IPS-18c (cell line): ENCODE measurements at regions not wholly inside any gene's neighbourhood (a gene's known extent, or its start where the extent isn't known, plus 50 kb on each side); places are given as distances from the start of the nearest gene placed in this dataset.

Experiments used
- H3K4me3 ChIP-seq: 2 replicates; pipeline ENCODE4 v1.7.0; 2013; ENCODE audit warnings: low read depth, mild to moderate bottlenecking, low read length, moderate library complexity; ENCODE audit not compliant: insufficient read depth
- H3K9me3 ChIP-seq: one replicate; pipeline ENCODE4 v1.6.1; 2013; ENCODE audit warnings: mild to moderate bottlenecking, low read length, moderate library complexity; ENCODE audit not compliant: control insufficient read depth, insufficient read depth

GRCh38 chr1:79364896-79365295 is 358.4 kb upstream of the ADGRL4 start:
- H3K4me3 ChIP-seq: no peak overlapping the region
- peaks cover 4% of the 10 kb centered on the region for H3K9me3 ChIP-seq

GRCh38 chr1:79363430-79363829 is 356.9 kb upstream of the ADGRL4 start:
- Histone ChIP-seq H3K9me3 (peaks cover 4% of the 10 kb centered on the region), H3K4me3 (no peak overlapping the region)

GRCh38 chr1:79362470-79362869 is 355.9 kb upstream of the ADGRL4 start:
- H3K4me3 ChIP-seq: no peak overlapping the region
- H3K9me3 ChIP-seq: peaks cover 4% of the 10 kb centered on the region

DNA sequence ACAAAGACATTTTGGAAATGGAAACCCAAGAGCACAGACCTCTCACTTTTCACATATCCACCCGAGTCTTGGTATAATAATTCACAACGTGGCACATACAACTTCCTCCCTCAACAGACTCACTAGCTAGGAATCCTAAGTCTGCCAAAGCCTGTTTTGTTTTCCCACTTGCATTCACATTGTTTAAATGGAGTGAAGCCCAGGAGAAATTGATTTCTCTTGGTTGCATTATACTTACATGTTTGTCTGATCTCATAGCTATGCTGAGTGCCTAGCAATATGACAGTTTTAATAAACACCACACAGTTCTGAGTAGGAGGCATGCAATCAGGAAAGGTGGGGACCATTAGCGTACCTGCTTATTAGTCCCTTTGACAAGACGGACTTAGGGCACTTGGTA is 348.6 kb upstream of the ADGRL4 start:
- Histone ChIP-seq H3K9me3 (no peaks in the 10 kb centered on the region), H3K4me3 (no peak overlapping the region)

- Histone ChIP-seq H3K9me3 (no peaks in the 10 kb centered on the region), H3K4me3 (no peak overlapping the region)
Measured at GRCh38 chr1:79353224-79353623, 346.7 kb upstream of the ADGRL4 start.

GRCh38 chr1:79326875-79327274 is 320.3 kb upstream of the ADGRL4 start:
- Histone ChIP-seq H3K4me3 (no peak overlapping the region), H3K9me3 (no peaks in the 10 kb centered on the region)

DNA sequence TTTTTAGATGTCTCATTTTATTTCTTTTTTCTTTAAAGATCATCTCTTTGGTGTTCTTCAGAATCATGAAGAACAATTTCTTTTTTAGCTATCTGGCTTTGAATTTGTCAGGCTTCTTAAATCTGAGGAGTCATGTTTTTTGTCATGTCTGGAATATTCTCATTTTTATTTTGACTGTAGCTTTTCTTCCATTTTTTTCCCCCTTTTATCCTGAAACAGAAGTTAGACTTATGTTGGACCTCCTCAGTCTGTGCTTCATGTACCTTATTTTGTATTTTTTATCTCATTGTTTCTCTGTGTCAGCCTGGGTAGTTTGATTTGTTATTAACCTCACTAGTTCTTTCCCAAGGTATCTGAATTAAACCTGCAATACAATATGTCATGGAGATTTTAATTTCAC is 319.2 kb upstream of the ADGRL4 start:
- no peak overlapping the region for H3K4me3 ChIP-seq
- no peaks in the 10 kb centered on the region for H3K9me3 ChIP-seq

GRCh38 chr1:79325126-79325525 is 318.6 kb upstream of the ADGRL4 start:
- Histone ChIP-seq H3K9me3 (no peaks in the 10 kb centered on the region), H3K4me3 (no peak overlapping the region)

DNA sequence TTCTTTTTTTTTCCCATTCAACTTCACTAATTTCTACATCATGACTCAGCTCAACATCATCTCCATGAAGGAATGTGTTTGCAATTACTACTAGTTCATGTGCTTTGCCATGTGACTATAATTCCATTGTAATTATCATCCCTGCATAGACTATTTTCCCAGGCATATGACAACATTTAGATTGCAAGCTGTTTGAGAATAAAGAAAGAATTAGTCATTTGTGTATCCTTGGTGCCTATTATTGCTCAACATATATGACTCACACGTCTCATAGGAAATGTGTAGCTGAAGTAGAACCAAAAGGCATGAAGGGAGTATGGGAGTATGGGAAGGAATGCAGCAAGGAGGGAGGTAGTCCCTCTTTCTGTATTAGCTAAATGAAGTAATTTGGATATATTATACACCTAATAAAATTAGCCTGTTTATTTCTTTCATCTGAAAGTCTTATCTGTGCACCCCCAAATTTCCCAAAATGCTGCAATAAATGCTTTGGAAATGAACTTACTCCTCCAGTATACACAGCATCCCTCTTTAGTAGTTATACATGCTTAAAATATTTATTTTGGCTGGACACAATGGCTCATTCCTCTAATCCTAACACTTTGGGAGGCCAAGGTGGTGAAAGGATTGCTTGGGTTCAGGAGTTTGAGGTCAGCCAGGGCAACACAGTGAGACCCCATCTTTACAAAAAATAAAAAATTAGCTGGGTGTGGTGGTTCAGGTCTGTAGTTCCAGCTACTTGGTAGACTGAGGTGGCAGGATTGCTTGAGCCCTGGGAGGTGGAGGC is 316.9 kb upstream of the ADGRL4 start:
- H3K4me3 ChIP-seq: no peak overlapping the region

GRCh38 chr1:79322511-79323027 is 316.0 kb upstream of the ADGRL4 start:
- Histone ChIP-seq H3K4me3 (no peak overlapping the region), H3K9me3 (no peaks in the 10 kb centered on the region)

More for the DNA sequence above, 316.9 kb upstream of the ADGRL4 start:
- H3K9me3 ChIP-seq: no peaks in the 10 kb centered on the region

DNA sequence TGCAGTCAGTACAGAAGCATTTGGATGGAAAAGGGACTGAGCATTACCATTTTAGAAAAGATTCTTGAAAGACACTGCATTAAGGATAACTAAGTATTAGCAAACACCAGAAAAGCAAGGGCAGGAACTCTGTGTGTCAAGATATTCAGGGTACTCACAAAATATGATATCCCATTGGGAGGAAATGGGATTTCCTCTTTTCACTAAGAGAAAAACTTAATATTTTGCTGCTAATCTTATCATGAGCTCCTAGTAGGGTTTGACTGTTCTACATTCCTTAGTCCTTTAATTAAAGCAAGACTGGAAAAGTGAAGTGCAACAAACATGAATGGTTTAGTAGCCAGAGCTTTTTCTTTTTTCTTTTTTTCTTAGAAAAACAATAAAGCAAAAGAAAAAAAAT is 305.9 kb upstream of the ADGRL4 start:
- H3K4me3 ChIP-seq: no peak overlapping the region

DNA sequence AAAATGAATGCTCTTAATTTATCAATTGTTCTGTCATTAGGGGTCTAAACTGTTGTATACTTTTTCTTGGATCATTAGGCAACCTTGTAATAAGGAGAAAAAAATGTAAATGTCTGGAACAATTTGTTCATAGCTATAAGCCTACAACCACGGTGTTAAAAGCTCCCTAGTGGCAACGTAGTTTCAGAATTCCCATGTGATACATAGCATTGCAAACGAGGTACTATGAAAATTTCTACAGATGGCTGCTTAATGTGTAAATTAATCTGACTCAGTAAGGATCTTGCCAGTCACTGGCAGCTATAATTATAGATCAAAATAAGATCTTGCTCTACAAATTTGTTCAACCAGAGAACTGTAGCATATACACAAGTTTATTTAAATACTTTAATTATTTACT is 304.1 kb upstream of the ADGRL4 start:
- H3K9me3 ChIP-seq: no peaks in the 10 kb centered on the region
- H3K4me3 ChIP-seq: no peak overlapping the region

More for the DNA sequence above, 305.9 kb upstream of the ADGRL4 start:
- no peaks in the 10 kb centered on the region for H3K9me3 ChIP-seq

GRCh38 chr1:79304131-79304530 is 297.6 kb upstream of the ADGRL4 start:
- Histone ChIP-seq H3K4me3 (no peak overlapping the region), H3K9me3 (no peaks in the 10 kb centered on the region)

- Histone ChIP-seq H3K9me3 (no peaks in the 10 kb centered on the region), H3K4me3 (no peak overlapping the region; the same call in 1 of the 2 replicates)
Measured at GRCh38 chr1:79303040-79303439, 296.5 kb upstream of the ADGRL4 start.

- Histone ChIP-seq H3K9me3 (no peaks in the 10 kb centered on the region), H3K4me3 (no peak overlapping the region)
Measured at GRCh38 chr1:79302380-79302930, 295.9 kb upstream of the ADGRL4 start.

GRCh38 chr1:79295967-79296366 is 289.4 kb upstream of the ADGRL4 start:
- H3K9me3 ChIP-seq: no peaks in the 10 kb centered on the region
- H3K4me3 ChIP-seq: no peak overlapping the region

- no peak overlapping the region for H3K4me3 ChIP-seq
- H3K9me3 ChIP-seq: no peaks in the 10 kb centered on the region
Measured at GRCh38 chr1:79293611-79294010, 287.1 kb upstream of the ADGRL4 start.

DNA sequence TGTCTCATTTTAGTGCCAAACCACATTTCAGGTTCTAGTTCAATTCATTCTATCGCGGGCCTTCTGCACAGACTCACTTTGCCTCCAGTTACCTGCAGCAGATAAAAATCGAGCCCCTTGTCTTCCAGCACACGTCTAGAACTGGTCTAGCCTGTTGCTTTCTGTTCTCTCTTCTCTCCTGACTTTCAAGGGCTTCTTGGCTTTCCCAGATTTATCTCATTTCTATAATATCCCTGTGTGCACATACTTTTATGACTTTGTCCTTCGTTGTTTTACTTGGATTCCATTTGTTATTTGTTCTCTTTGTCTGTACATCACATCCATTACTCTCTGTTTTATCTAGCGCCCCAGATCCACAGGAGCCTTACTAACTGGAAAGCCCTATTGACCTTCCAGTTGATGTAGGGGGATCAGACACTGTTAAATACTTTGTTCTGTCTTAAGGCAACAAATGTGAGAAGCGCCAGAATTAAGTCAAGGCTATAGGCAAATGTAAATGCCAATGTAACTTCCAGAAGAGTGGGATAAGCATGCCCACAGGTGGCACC is 284.5 kb upstream of the ADGRL4 start:
- Histone ChIP-seq H3K4me3 (no peak overlapping the region), H3K9me3 (no peaks in the 10 kb centered on the region)
